GM21723 (cell line): ENCODE measurements at regions not wholly inside any gene's neighbourhood (a gene's known extent, or its start where the extent isn't known, plus 50 kb on each side); places are given as distances from the start of the nearest gene placed in this dataset.

Source experiments
- ATAC-seq: cut with Tn5 transposase; IDR thresholded peaks from one replicate; pipeline ENCODE4 v1.9.1; 2021; ENCODE audit warnings: mild to moderate bottlenecking, moderate library complexity; ENCODE audit not compliant: unreplicated experiment

- ATAC-seq, result no peak
These were observed 314.7 kb upstream of the PRDM1 start for GRCh38 chr6:105771313-105771970.

GRCh38 chr6:105769987-105770386 lies 316.1 kb upstream of the PRDM1 start:
- ATAC-seq, result no peak

GRCh38 chr6:105769197-105769596 lies 316.9 kb upstream of the PRDM1 start:
- no peak for ATAC-seq

GRCh38 chr6:105767541-105767940 lies 318.6 kb upstream of the PRDM1 start:
- ATAC-seq, result no peak

GRCh38 chr6:105765239-105765638 lies 320.9 kb upstream of the PRDM1 start:
- no peak for ATAC-seq

- ATAC-seq, result no peak
These were observed 321.8 kb upstream of the PRDM1 start for GRCh38 chr6:105764315-105764714.

- ATAC-seq, result no peak
These were observed 322.3 kb upstream of the PRDM1 start for GRCh38 chr6:105763866-105764265.

- ATAC-seq, result no peak
These were observed 325.4 kb upstream of the PRDM1 start for GRCh38 chr6:105760746-105761145.

- ATAC-seq, result no peak
These were observed 326.2 kb upstream of the PRDM1 start for GRCh38 chr6:105759946-105760345.

GRCh38 chr6:105759015-105759414 lies 327.1 kb upstream of the PRDM1 start:
- ATAC-seq, result no peak

- peak; percentile 97 for ATAC-seq
These were observed 328.5 kb upstream of the PRDM1 start for GRCh38 chr6:105757512-105758200.

- no peak for ATAC-seq
These were observed 330.3 kb upstream of the PRDM1 start for GRCh38 chr6:105755885-105756284.

- ATAC-seq, result no peak
These were observed 332.4 kb upstream of the PRDM1 start for GRCh38 chr6:105753620-105754211.

GRCh38 chr6:105753207-105753606 lies 332.9 kb upstream of the PRDM1 start:
- ATAC-seq, result no peak

GRCh38 chr6:105750089-105750488 lies 336.0 kb upstream of the PRDM1 start:
- ATAC-seq, result no peak

- ATAC-seq, result no peak
These were observed 337.4 kb upstream of the PRDM1 start for GRCh38 chr6:105748737-105749161.

- ATAC-seq, result no peak
These were observed 338.2 kb upstream of the PRDM1 start for GRCh38 chr6:105747823-105748405.

GRCh38 chr6:105746509-105746908 lies 339.6 kb upstream of the PRDM1 start:
- no peak for ATAC-seq

GRCh38 chr6:105746130-105746505 lies 340.0 kb upstream of the PRDM1 start:
- no peak for ATAC-seq

GRCh38 chr6:105745464-105746129 lies 340.5 kb upstream of the PRDM1 start:
- ATAC-seq, result peak; percentile 46

GRCh38 chr6:105744815-105745214 lies 341.3 kb upstream of the PRDM1 start:
- no peak for ATAC-seq
